ENCODE measurements at regions not wholly inside any gene's neighbourhood (a gene's known extent, or its start where the extent isn't known, plus 50 kb on each side); places are given as distances from the start of the nearest gene placed in this dataset.

DNA sequence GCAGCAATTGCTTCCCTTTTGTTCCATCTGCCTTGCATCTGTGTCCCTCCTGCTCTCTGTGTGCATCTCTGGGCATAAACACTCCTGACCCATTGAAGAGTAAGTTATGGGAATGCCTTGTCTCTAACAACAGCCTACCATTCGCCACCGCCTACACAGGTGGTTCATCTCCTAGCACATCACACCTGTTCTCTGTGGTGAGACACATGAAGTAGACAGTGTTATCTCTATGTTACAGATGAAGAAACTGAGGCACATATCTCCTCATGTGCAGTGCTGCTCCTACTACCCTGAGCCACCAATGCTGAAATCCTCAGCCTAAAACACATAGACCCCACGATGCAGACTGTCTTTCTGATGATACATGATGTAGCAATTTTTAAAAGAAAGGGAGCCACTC is 77.6 kb downstream of the PITPNM2 start:
- Mint-ChIP-seq H3K4me1 (ENCODE audit: low read depth, unreplicated experiment) (peaks cover 12% of the 10 kb centered on the region), H3K27me3 (ENCODE audit: unreplicated experiment) (peaks cover 19% of the 10 kb centered on the region), H3K9me3 (ENCODE audit: low read depth, unreplicated experiment) (no peaks in the 10 kb centered on the region), H3K36me3 (ENCODE audit: insufficient read depth, unreplicated experiment) (no peaks in the 10 kb centered on the region), H3K27ac (ENCODE audit: unreplicated experiment) (no peak overlapping the region), H3K4me3 (ENCODE audit: low read depth, unreplicated experiment) (no peak overlapping the region)
- BruUV-seq (replicated peaks) = no TSS peak
- CTCF ChIA-PET = no interaction called here
- DNase-seq = no peak
- intact Hi-C loops (cut with micrococcal nuclease; ENCODE audit: unreplicated experiment) = no loop called here
- TF ChIP-seq, protein P1, sequence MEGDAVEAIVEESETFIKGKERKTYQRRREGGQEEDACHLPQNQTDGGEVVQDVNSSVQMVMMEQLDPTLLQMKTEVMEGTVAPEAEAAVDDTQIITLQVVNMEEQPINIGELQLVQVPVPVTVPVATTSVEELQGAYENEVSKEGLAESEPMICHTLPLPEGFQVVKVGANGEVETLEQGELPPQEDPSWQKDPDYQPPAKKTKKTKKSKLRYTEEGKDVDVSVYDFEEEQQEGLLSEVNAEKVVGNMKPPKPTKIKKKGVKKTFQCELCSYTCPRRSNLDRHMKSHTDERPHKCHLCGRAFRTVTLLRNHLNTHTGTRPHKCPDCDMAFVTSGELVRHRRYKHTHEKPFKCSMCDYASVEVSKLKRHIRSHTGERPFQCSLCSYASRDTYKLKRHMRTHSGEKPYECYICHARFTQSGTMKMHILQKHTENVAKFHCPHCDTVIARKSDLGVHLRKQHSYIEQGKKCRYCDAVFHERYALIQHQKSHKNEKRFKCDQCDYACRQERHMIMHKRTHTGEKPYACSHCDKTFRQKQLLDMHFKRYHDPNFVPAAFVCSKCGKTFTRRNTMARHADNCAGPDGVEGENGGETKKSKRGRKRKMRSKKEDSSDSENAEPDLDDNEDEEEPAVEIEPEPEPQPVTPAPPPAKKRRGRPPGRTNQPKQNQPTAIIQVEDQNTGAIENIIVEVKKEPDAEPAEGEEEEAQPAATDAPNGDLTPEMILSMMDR (IDR thresholded peaks at IDR 0.05; ENCODE audit: unreplicated experiment) = no peak

DNA sequence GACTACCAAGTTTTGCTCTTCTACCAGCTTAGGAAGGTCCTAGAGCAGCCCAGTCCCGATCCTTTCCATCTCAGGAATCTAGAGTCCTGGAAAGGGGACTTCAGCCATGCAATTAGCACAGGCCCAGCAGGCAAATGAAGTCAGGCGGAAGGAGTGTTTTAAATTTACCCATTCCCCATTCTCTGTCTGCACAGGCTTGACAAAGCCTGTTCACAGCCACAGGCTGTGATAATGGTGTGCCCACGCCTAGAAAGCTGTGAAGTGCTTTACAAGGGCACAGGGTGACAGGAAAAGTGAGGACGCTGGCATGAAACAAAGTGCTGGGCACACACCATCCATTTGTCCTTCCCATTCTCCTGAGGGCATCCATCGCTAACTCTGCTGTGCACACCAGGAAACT is 79.0 kb downstream of the PITPNM2 start:
- Mint-ChIP-seq H3K27me3 (ENCODE audit: unreplicated experiment) (peaks cover 19% of the 10 kb centered on the region), H3K4me3 (ENCODE audit: low read depth, unreplicated experiment) (no peak overlapping the region), H3K36me3 (ENCODE audit: insufficient read depth, unreplicated experiment) (no peaks in the 10 kb centered on the region), H3K4me1 (ENCODE audit: low read depth, unreplicated experiment) (peaks cover 12% of the 10 kb centered on the region), H3K9me3 (ENCODE audit: low read depth, unreplicated experiment) (no peaks in the 10 kb centered on the region), H3K27ac (ENCODE audit: unreplicated experiment) (no peak overlapping the region)
- TF ChIP-seq, protein P1 (IDR thresholded peaks at IDR 0.05; ENCODE audit: unreplicated experiment) = no peak
- intact Hi-C loops (cut with micrococcal nuclease; ENCODE audit: unreplicated experiment) = no loop called here
- BruUV-seq (replicated peaks) = no TSS peak
- no peak for DNase-seq
- CTCF ChIA-PET = interaction anchor here (1.8 kb wide), 1 partner anchor 28 kb away, joined by 5 read pairs; no protein-coding TSS in a partner anchor

DNA sequence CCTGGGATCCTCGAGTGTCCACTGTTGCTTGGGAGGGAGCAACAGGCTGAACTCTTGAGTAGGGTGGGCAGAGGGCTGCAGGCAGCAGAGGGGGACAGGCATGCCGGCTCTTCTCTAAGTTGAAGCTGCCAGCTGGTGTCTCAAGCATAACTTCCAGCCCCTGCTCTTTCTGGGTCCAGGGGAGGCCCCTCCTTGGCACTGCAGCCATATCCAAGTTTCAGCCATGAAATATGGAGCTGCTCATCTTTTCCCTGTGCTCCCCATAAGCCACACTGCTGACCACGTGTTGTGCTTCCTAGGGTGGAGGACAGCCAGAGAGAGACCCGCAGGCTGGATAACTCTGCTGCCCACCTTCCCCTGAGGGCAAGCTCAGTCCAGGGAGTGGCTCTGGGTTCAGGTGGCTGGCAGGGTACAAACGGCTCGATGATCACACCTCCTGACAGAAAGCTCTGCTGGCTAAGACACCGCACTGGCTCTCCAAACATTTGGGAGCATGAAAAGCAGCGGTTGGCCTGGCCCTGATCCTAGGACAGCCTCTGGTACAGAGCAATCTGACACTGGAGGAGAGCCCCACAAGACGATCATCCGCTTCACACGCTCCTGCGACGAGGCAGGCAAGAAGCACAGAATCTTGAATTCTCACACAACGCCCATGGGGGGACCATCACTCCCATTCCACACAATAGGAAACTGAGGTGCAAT is 79.6 kb downstream of the PITPNM2 start:
- Mint-ChIP-seq H3K27ac (ENCODE audit: unreplicated experiment) (no peak overlapping the region), H3K9me3 (ENCODE audit: low read depth, unreplicated experiment) (no peaks in the 10 kb centered on the region), H3K27me3 (ENCODE audit: unreplicated experiment) (peaks cover 19% of the 10 kb centered on the region), H3K4me1 (ENCODE audit: low read depth, unreplicated experiment) (peaks cover 6% of the 10 kb centered on the region), H3K4me3 (ENCODE audit: low read depth, unreplicated experiment) (no peak overlapping the region), H3K36me3 (ENCODE audit: insufficient read depth, unreplicated experiment) (no peaks in the 10 kb centered on the region)
- intact Hi-C loops (cut with micrococcal nuclease; ENCODE audit: unreplicated experiment) = no loop called here
- no TSS peak for BruUV-seq (replicated peaks)
- DNase-seq = no peak
- CTCF ChIA-PET = interaction anchor here (1.8 kb wide), 1 partner anchor 27 kb away, joined by 5 read pairs; no protein-coding TSS in a partner anchor
- TF ChIP-seq, protein P1 (IDR thresholded peaks at IDR 0.05; ENCODE audit: unreplicated experiment) = no peak

- Mint-ChIP-seq H3K36me3 (ENCODE audit: insufficient read depth, unreplicated experiment) (no peaks in the 10 kb centered on the region), H3K4me3 (ENCODE audit: low read depth, unreplicated experiment) (no peak overlapping the region), H3K27me3 (ENCODE audit: unreplicated experiment) (peaks cover 19% of the 10 kb centered on the region), H3K9me3 (ENCODE audit: low read depth, unreplicated experiment) (no peaks in the 10 kb centered on the region), H3K4me1 (ENCODE audit: low read depth, unreplicated experiment) (no peaks in the 10 kb centered on the region), H3K27ac (ENCODE audit: unreplicated experiment) (no peak overlapping the region)
- BruUV-seq (replicated peaks) = no TSS peak
- DNase-seq = no peak
- CTCF ChIA-PET = interaction anchor here (1.8 kb wide), 1 partner anchor 27 kb away, joined by 5 read pairs; no protein-coding TSS in a partner anchor
- intact Hi-C loops (cut with micrococcal nuclease; ENCODE audit: unreplicated experiment) = no loop called here
- TF ChIP-seq, protein P1 (IDR thresholded peaks at IDR 0.05; ENCODE audit: unreplicated experiment) = no peak
Observed at GRCh38 chr12:123070267-123071081, 80.4 kb downstream of the PITPNM2 start.
